Esophagus muscularis mucosa (tissue), 4 donors: ENCODE measurements at regions not wholly inside any gene's neighbourhood (a gene's known extent, or its start where the extent isn't known, plus 50 kb on each side); places are given as distances from the start of the nearest gene placed in this dataset.

ENCODE experiments used
- DNase-seq: peaks from one replicate; pipeline ENCODE4 v3.0.0-alpha.2; 2017; ENCODE audit errors: extremely low spot score
- H3K27ac ChIP-seq, 4 donors: fragments of 200-600 bp; sonication (generic); replicated peaks in 1 of 4; 1 replicate in 3 of 4; 2 replicates in 1 of 4; pipeline ENCODE4 v1.5.1; 2016 to 2019; ENCODE audit warnings: mild to moderate bottlenecking in 1 of 4
- H3K27me3 ChIP-seq, 4 donors: fragments of 200-600 bp; sonication (generic); one replicate each; pipeline versions ENCODE4 v1.5.1 to v1.6.0; 2016 to 2019
- H3K36me3 ChIP-seq, 4 donors: fragments of 200-600 bp; sonication (generic); one replicate each; pipeline ENCODE4 v1.5.1; 2016 to 2019
- H3K4me1 ChIP-seq, 4 donors: fragments of 200-600 bp; sonication (generic); one replicate each; pipeline ENCODE4 v1.5.1; 2016 to 2019
- H3K4me3 ChIP-seq, 4 donors: fragments of 200-600 bp; sonication (generic); 1 replicate in 2 of 4; 2 replicates in 2 of 4; pipeline ENCODE4 v1.5.1; 2016 to 2019; ENCODE audit warnings: mild to moderate bottlenecking in 4 of 4, moderate library complexity in 1 of 4
- H3K9me3 ChIP-seq, 4 donors: fragments of 200-600 bp; sonication (generic); 1 replicate in 3 of 4; 2 replicates in 1 of 4; pipeline ENCODE4 v1.5.1; 2016 to 2019
- CTCF ChIP-seq, 3 experiments: fragments of 200-600 bp in 2 of 3; fragments of 450-650 bp in 1 of 3; sonication (generic) in 2 of 3; IDR thresholded peaks; one replicate each; pipeline ENCODE4 v1.5.1; 2017 to 2019; ENCODE audit warnings: antibody characterized with exemption in 3 of 3, mild to moderate bottlenecking in 2 of 3, moderate library complexity in 1 of 3
- EP300 ChIP-seq: sonication (generic); formaldehyde crosslinking; IDR thresholded peaks from one replicate; pipeline ENCODE4 v1.6.1; 2017; ENCODE audit warnings: antibody characterized with exemption
- POLR2A ChIP-seq: fragments of 450-650 bp; IDR thresholded peaks from one replicate; pipeline ENCODE4 v1.6.1; 2017; ENCODE audit warnings: antibody characterized with exemption, moderate library complexity, mild to moderate bottlenecking, low read depth
- POLR2AphosphoS5 ChIP-seq, 2 donors: sonication (generic); formaldehyde crosslinking; IDR thresholded peaks; one replicate each; pipeline ENCODE4 v1.6.1; 2017; ENCODE audit warnings: antibody characterized with exemption in 2 of 2
- WGBS: methylation state at CpG from one replicate; pipeline ENCODE4 v1.1.5; 2018; 5-methylcytosine and 5-hydroxymethylcytosine counted together
- intact Hi-C: fragments of 100-400 bp; cut with DNase I; formaldehyde crosslinking; loops from one replicate; pipeline ENCODE4 v1.15.1; 2023

GRCh38 chr4:11702886-11703557 lies 274.3 kb upstream of the HS3ST1 start:
- H3K27me3 ChIP-seq: no peaks in the 10 kb centered on the region
- no peak for DNase-seq
- no peak overlapping the region for H3K27ac ChIP-seq
- H3K36me3 ChIP-seq: no peaks in the 10 kb centered on the region
- H3K9me3 ChIP-seq: no peaks in the 10 kb centered on the region
- peaks cover 0 to 3% (median 0%) of the 10 kb centered on the region in 4 donors for H3K4me1 ChIP-seq
- no peak overlapping the region for H3K4me3 ChIP-seq
- intact Hi-C loops: no loop called here
- 70% methylated on average over 3 of the region's 3 CpGs for WGBS
- no peak for TF ChIP-seq POLR2A
- no peak for TF ChIP-seq CTCF (IDR thresholded peaks at IDR 0.05)
- TF ChIP-seq POLR2AphosphoS5 (IDR thresholded peaks at IDR 0.05): no peak
- no peak for TF ChIP-seq EP300

DNA sequence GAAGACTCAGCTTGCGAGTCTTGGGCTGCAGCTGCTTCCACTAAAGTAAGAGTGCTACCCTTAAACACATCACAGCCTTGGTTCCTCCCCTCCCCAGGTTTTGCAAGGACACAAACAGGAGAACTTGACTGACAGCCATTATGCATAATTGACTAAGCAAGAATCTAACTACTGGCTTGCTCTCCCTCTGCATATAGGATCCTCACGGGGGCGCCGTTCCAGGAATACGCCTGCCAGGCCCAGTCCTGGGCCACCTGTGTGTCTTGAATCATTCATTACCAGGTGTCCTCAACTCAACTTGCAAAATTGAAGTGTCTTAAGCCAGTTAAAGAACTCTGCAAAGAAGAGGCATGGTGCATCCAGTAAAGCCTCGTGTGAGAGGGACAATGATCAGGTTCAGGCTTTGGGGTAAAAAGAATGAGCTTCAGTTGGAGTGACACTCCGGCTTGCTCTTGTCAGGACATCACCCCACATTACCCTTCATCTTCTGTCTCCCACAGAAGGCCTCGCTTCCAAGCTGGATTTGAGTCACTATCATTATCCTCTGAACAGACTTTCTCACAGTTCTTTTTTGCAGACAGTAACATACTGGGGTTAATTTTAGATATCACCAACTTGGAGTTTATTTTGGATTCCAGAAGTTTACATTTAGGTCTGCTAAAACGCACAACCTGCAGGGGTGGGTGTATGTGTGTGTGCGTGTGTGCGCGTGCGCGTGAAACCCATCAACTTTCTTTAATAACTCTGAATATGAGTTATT lies 273.5 kb upstream of the HS3ST1 start:
- TF ChIP-seq POLR2A: no peak
- no peak for TF ChIP-seq EP300
- no peak for TF ChIP-seq POLR2AphosphoS5 (IDR thresholded peaks at IDR 0.05)
- TF ChIP-seq CTCF (IDR thresholded peaks at IDR 0.05): no peak

DNA sequence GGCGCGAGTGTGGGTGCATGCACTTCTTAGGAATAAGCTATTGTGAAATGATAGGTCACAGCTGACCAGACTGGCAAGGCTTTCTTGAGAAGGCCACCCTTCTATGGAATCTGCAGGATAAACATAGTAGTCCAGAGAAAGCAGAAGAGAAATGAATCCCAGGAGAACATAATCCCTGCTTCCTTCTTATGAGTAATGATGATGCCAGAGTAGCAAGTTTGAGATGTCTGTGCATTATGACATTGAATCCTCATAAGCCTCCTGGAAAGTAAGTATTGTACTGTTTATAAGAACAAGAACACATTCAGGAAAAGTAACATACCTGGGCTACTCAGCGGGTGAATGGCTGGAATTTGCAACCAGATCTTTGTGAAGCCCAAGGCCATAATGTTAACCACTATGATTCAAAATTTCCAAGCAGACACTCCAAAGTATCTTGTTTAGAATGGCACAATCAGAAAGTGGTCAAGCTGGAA lies 272.1 kb upstream of the HS3ST1 start:
- WGBS: 87% methylated on average over 3 of the region's 3 CpGs
- no peak for DNase-seq
- Histone ChIP-seq H3K27ac (no peak overlapping the region), H3K9me3 (no peaks in the 10 kb centered on the region), H3K27me3 (no peaks in the 10 kb centered on the region), H3K4me1 (peaks cover 0 to 3% (median 0%) of the 10 kb centered on the region in 4 donors), H3K4me3 (no peak overlapping the region), H3K36me3 (no peaks in the 10 kb centered on the region)
- intact Hi-C loops: no loop called here
- TF ChIP-seq EP300: no peak
- no peak for TF ChIP-seq POLR2AphosphoS5 (IDR thresholded peaks at IDR 0.05)
- no peak for TF ChIP-seq POLR2A
- TF ChIP-seq CTCF (IDR thresholded peaks at IDR 0.05): no peak

More for the DNA sequence above, 273.5 kb upstream of the HS3ST1 start:
- intact Hi-C loops: no loop called here
- H3K4me1 ChIP-seq: peaks cover 0 to 3% (median 0%) of the 10 kb centered on the region in 4 donors
- H3K36me3 ChIP-seq: no peaks in the 10 kb centered on the region
- no peak overlapping the region for H3K27ac ChIP-seq
- no peaks in the 10 kb centered on the region for H3K27me3 ChIP-seq
- no peaks in the 10 kb centered on the region for H3K9me3 ChIP-seq
- WGBS: 88% methylated on average over 14 of the region's 14 CpGs
- DNase-seq: no peak
- no peak overlapping the region for H3K4me3 ChIP-seq

DNA sequence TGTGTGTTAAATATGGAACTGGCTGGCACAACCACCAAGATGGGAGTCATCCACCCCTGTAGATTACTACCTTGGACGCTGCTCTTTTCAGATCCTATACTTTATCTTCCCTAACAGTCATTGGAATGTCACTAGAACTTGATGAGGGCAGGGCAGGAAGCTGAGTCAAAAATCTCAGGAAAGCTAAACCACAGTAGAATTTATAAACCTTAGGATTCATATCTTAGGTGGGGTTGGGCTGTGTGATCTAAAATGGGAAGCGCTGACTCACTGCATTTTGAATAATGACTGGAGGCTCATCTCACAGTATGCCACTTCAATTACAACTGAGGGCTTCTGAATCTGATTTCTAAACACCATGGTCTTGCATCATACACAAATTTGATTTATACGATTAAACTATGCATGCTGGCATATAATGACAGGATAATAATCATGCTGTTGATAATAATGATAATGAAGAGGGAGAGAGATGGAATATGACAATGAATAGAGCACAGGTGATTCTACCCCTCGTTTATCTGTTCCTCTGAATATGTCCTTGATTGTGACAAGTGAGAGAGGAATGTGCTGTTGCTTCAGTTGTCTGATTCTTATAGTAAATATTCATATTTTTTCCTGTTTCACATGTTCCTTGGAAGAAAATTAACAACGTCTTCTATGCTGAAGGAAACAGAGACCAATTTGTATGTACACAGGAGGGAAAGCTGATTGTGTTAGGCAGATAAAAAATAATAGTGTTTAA lies 270.3 kb upstream of the HS3ST1 start:
- Histone ChIP-seq H3K4me3 (no peak overlapping the region), H3K36me3 (no peaks in the 10 kb centered on the region), H3K27ac (no peak overlapping the region), H3K4me1 (peaks cover 0 to 3% (median 0%) of the 10 kb centered on the region in 4 donors), H3K9me3 (peaks cover 0 to 3% (median 3%) of the 10 kb centered on the region in 4 donors), H3K27me3 (no peaks in the 10 kb centered on the region)
- no peak for TF ChIP-seq POLR2A
- no peak for TF ChIP-seq EP300
- DNase-seq: no peak
- 75% methylated on average over 5 of the region's 5 CpGs for WGBS
- intact Hi-C loops: no loop called here

DNA sequence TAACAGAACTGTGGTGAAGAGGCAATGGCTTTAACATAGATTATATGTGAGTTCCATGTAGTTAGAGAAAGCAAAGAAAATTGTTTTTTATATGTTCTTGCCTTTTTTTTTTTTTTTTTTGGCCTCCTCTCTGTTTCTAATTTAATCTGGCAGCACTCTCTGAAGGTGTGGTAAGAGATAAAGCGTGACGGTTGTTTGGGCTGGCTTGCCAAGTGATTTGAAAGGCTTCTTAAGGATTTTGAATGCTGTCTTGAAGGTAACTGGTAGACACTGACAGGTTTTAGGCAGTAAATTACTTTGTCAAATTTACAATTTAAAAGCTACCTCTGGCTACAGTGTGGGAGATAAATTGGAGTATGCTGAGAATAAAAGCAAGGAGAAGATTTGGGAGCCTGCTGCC lies 269.3 kb upstream of the HS3ST1 start:
- Histone ChIP-seq H3K27ac (no peak overlapping the region), H3K4me3 (no peak overlapping the region), H3K27me3 (no peaks in the 10 kb centered on the region), H3K36me3 (no peaks in the 10 kb centered on the region), H3K9me3 (peaks cover 0 to 11% (median 4%) of the 10 kb centered on the region in 4 donors), H3K4me1 (peaks cover 0 to 3% (median 0%) of the 10 kb centered on the region in 4 donors)
- 61% methylated on average over 2 of the region's 2 CpGs for WGBS
- no peak for TF ChIP-seq CTCF (IDR thresholded peaks at IDR 0.05)
- intact Hi-C loops: no loop called here
- DNase-seq: no peak
